ENCODE measurements at regions not wholly inside any gene's neighbourhood (a gene's known extent, or its start where the extent isn't known, plus 50 kb on each side); places are given as distances from the start of the nearest gene placed in this dataset.

- no peak overlapping the region for H3K4me3 ChIP-seq
- ATAC-seq, result no peak
- no peaks in the 10 kb centered on the region for H3K9me3 ChIP-seq
- no peaks in the 10 kb centered on the region for H3K4me1 ChIP-seq
- H3K36me3 ChIP-seq, result no peaks in the 10 kb centered on the region
- DNase-seq, result no peak
- no peak for FAIRE-seq
- TF ChIP-seq CTCF (IDR thresholded peaks at IDR 0.05), result no peak
- H3K27me3 ChIP-seq, result peaks cover 0 to 4% (median 0%) of the 10 kb centered on the region in 4 donors
- intact Hi-C loops (cut with DNase I), result no loop called here
- 71 to 81% methylated on average over 2 of the region's 2 CpGs for WGBS, 2 donors
- H3K27ac ChIP-seq, result no peak overlapping the region
These were observed 960.5 kb downstream of the GATA3 start for GRCh38 chr10:9015005-9015404.

- no peak for ATAC-seq
- no peaks in the 10 kb centered on the region for H3K9me3 ChIP-seq
- no peak for DNase-seq
- WGBS, 2 donors, result 78 to 92% methylated on average over 2 of the region's 2 CpGs
- intact Hi-C loops (cut with DNase I), result no loop called here
- peaks cover 0 to 4% (median 0%) of the 10 kb centered on the region in 4 donors for H3K27me3 ChIP-seq
- H3K36me3 ChIP-seq, result no peaks in the 10 kb centered on the region
- no peak overlapping the region for H3K27ac ChIP-seq
- no peak overlapping the region for H3K4me3 ChIP-seq
- no peak for FAIRE-seq
- H3K4me1 ChIP-seq, result no peaks in the 10 kb centered on the region
- TF ChIP-seq CTCF (IDR thresholded peaks at IDR 0.05), result no peak
These were observed 961.0 kb downstream of the GATA3 start for GRCh38 chr10:9015447-9015846.

- Histone ChIP-seq H3K36me3 (no peaks in the 10 kb centered on the region), H3K27me3 (peaks cover 0 to 4% (median 0%) of the 10 kb centered on the region in 4 donors), H3K27ac (no peak overlapping the region), H3K9me3 (no peaks in the 10 kb centered on the region), H3K4me3 (no peak overlapping the region), H3K4me1 (no peaks in the 10 kb centered on the region)
- FAIRE-seq (no peak), DNase-seq (no peak), ATAC-seq (no peak)
- WGBS, 2 donors, result 49 to 61% methylated on average over 4 of the region's 4 CpGs
- TF ChIP-seq CTCF (IDR thresholded peaks at IDR 0.05), result no peak
- intact Hi-C loops (cut with DNase I), result no loop called here
These were observed 962.4 kb downstream of the GATA3 start for GRCh38 chr10:9016930-9017329.

- ATAC-seq (no peak), DNase-seq (no peak), FAIRE-seq (no peak)
- Histone ChIP-seq H3K27ac (no peak overlapping the region), H3K27me3 (peaks cover 0 to 4% (median 0%) of the 10 kb centered on the region in 4 donors), H3K4me1 (no peaks in the 10 kb centered on the region), H3K36me3 (no peaks in the 10 kb centered on the region), H3K9me3 (no peaks in the 10 kb centered on the region), H3K4me3 (no peak overlapping the region)
- intact Hi-C loops (cut with DNase I), result no loop called here
- WGBS, 2 donors, result 56 to 62% methylated on average over 7 of the region's 7 CpGs
- no peak for TF ChIP-seq CTCF (IDR thresholded peaks at IDR 0.05)
These were observed 964.0 kb downstream of the GATA3 start for GRCh38 chr10:9018195-9019173.

GRCh38 chr10:9023206-9023605, 968.7 kb downstream of the GATA3 start:
- DNase-seq, result no peak
- 40 to 52% methylated on average over 3 of the region's 3 CpGs for WGBS, 2 donors

More at GRCh38 chr10:9023206-9023605, 968.7 kb downstream of the GATA3 start:
- no peaks in the 10 kb centered on the region for H3K4me1 ChIP-seq
- no peak overlapping the region for H3K4me3 ChIP-seq
- ATAC-seq (no peak), FAIRE-seq (no peak)
- H3K36me3 ChIP-seq, result no peaks in the 10 kb centered on the region
- TF ChIP-seq CTCF (IDR thresholded peaks at IDR 0.05), result no peak
- no peak overlapping the region for H3K27ac ChIP-seq
- intact Hi-C loops (cut with DNase I), result no loop called here
- H3K9me3 ChIP-seq, result no peaks in the 10 kb centered on the region
- peaks cover 0 to 4% (median 0%) of the 10 kb centered on the region in 4 donors for H3K27me3 ChIP-seq
